HG03378 (cell line): ENCODE measurements at regions not wholly inside any gene's neighbourhood (a gene's known extent, or its start where the extent isn't known, plus 50 kb on each side); places are given as distances from the start of the nearest gene placed in this dataset.
"Not testable (repeated sequence)": the region's sequence is repeated elsewhere in the genome, so short reads cannot be mapped to it uniquely, and the experiment has no call there.

Experiments used
- ATAC-seq: cut with Tn5 transposase; IDR thresholded peaks from one replicate; pipeline ENCODE4 v1.9.1; 2021; ENCODE audit warnings: mild to moderate bottlenecking, moderate library complexity; ENCODE audit not compliant: unreplicated experiment

DNA sequence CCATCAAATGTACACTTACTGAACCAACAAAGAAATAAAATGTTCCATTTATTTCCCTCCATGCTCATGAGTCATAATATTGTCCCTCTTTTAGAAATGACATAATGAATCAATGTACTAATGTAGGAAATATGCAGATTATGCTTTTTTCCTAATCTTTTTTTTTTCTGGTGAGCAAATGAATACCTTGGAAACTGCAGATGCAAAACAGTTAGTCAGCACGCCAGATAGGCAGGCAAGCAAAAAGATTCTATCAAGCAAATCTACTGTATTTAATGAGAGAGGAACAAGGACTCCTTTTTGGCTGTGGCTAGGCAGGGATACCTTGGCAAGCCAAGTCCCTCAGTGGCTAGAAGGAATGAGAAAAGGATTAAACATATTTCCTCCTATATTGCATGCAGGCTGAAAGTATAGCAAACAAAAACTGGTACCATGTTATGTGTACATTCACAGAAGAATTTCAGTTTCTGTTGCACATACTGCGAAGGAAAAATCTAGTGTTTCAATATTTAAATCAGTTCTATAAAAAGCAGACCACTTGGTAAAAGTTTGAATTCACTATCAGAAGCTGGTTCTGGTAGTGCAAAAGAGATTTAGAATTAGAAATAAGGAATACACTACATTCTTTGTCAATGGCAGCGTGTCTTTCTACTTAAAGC is 605.4 kb downstream of the TLE1 start:
- no peak for ATAC-seq

DNA sequence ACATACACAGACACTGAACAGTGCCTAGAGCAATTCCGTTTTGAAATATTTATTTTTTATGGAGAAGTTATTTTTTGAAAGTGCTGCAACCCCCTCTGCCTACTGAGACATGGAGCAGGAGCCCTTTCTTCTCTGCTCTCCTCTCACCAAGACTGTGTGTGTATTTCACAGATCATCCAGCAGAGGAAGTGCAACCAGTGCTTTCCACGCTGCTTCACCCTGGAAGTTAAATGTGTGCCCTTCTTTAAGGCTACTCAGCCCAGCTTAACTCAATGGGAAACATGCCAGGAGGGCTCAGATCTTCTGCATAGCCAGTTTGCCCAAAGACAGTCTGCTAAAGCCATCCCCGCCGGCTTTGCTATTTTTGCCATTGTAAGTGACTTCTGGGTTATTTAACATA is 606.3 kb downstream of the TLE1 start:
- ATAC-seq: no peak

DNA sequence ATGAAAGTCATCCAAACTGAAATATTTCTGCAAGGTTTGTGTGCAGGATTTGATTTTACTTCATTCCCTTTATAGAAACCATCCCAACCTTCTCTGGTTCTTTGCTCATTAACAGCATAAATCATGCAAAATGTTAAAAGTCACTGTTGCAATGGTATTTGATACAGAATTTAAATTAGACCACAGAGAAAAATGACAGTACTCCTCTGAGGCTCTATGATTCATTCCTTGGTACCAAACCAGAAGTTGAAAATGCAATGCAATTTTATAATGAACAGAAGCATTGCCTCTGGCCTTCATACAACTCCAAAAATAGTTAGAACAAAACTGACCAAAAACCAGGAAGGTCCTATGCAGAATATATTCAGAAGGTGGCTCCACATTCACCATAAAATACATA is 607.1 kb downstream of the TLE1 start:
- ATAC-seq: no peak

- no peak for ATAC-seq
These were observed 608.4 kb downstream of the TLE1 start for GRCh38 chr9:81080900-81081299.

GRCh38 chr9:81080185-81080584 is 609.2 kb downstream of the TLE1 start:
- ATAC-seq: no peak

- no peak for ATAC-seq
These were observed 610.3 kb downstream of the TLE1 start for GRCh38 chr9:81079055-81079454.

GRCh38 chr9:81078555-81078954 is 610.8 kb downstream of the TLE1 start:
- ATAC-seq: no peak

DNA sequence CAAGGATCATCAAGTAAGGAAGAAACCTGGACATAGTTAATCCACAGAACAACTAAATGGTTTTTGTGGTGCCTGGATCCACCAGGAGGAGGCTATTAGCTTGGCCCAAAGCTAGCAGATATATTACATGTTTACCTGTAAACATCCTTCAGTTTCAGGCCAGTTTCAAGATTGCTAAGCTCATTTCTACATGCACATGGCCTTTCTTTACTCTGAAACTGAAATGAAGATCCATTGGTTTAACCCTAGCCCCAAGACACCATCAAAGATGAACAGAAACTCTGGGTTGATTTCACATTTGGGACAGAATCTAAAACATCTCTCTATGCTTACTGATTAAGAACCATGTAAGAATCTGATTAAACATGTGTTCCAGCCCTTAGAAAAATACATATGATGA is 611.8 kb downstream of the TLE1 start:
- ATAC-seq: no peak

- no peak for ATAC-seq
These were observed 613.2 kb downstream of the TLE1 start for GRCh38 chr9:81076131-81076530.

DNA sequence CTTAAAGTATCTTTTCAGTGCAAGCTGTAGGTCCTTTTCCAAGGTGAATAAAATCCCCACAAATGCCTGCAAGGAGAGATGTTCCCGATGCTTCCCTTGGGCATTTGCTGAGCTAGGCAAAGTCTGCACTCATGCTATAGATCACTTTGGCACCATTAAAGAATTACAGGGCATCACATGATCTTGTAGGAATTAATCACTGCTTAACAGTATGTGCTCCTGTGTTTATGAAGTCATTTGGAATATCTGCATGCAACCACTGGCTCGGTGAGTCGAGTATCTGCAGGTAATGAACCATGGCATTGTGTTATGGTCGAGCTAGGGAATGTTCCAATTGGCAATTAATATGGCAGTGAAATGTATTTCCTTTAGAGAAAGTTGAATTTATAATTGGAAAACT is 615.1 kb downstream of the TLE1 start:
- no peak for ATAC-seq

DNA sequence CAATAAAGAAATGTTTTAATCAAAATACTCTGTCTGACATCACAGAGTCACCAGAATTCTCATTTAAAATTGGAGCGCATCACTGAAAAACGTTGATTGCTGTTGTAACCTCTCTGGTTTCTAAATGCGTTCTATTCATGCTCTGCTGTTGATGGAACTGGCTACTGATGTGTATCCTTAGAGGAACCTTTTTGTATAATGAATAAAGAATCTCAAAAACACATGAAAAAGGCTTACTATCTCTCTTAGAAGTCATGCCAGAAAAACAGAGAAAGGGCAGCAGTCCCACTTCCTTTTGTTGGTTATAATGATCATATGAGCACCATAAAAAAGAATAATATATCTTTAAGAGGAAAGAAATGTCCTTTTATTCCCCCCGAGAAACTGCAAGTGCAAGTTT is 615.5 kb downstream of the TLE1 start:
- ATAC-seq: no peak

GRCh38 chr9:81072758-81073157 is 616.6 kb downstream of the TLE1 start:
- ATAC-seq: no peak

DNA sequence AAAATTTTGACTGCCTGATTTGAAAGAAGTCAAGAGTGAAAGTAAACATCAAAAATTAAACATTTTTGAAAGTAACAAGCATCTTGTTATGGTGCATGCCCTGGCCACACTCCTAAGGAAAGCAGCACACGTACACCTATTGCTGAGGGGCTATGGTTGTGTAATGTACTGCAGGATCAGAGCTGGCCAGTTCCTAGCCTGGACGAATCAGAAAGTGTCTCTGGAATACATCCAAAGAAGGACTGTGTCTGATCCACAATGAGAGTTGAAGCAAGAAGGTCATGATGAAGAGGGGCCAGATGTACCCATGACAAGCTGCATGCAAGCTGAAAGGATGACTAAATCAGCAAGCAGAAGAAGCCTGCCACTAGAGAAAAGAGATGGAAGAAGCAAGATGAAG is 618.2 kb downstream of the TLE1 start:
- ATAC-seq: no peak

DNA sequence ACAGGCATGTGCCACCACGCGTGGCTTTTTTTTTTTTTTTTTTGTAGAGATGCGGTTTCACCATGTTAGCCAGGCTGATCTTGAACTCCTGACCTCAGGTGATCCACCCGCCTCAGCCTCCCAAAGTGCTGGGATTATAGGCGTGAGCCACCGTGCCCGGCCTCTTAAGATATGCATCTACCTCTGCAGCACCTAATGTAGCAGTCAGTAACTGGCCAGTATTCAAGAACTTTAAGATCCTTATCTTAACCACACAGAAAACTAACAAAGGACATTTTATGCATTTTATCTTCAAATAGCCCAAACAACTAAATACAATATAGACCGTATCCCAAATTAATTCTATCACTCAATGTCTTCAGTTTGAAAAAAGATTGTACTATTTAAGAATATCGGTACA is 618.7 kb downstream of the TLE1 start:
- no peak for ATAC-seq

- ATAC-seq: no peak
These were observed 619.4 kb downstream of the TLE1 start for GRCh38 chr9:81069923-81070322.

GRCh38 chr9:81069038-81069795 is 620.1 kb downstream of the TLE1 start:
- ATAC-seq: no peak

GRCh38 chr9:81062995-81063394 is 626.4 kb downstream of the TLE1 start:
- not testable (repeated sequence) for ATAC-seq

DNA sequence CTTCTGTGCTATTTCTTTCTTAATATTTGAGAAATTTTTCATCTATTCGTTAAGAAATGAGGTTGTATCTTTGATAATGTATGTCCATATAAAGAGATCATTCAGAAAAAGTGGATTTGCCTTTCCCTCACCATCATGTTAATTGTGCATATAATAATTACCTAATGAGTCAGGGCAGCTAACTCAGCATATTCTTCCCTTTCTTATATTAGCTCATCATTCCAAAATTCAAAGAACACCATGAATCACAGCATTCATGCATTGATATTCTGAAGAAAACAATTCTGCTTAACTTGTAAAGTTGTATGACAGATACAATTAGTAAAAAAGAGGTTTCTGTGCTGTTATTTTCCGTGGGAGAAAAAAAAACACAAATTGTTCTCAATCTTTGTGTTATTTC is 630.6 kb downstream of the TLE1 start:
- ATAC-seq: no peak

- no peak for ATAC-seq
These were observed 635.9 kb downstream of the TLE1 start for GRCh38 chr9:81053298-81054025.

DNA sequence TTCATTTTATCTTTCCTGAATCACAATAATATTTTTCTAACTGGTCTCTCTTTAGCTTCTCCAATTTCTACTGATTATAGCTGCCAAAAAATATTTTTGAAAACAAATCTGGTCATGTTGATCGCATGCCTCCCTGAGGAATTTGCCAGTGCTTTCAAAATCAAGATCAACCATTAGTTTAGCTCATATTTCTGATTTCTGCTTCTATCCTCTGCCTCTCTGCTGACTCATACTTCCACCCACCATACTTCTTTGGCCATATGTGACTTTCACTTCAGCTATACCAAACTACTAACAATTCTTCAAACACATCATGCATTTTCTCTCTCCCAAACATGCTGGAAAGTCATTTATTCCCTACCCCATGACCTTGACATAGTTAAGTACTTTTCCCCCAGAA is 636.5 kb downstream of the TLE1 start:
- ATAC-seq: no peak

DNA sequence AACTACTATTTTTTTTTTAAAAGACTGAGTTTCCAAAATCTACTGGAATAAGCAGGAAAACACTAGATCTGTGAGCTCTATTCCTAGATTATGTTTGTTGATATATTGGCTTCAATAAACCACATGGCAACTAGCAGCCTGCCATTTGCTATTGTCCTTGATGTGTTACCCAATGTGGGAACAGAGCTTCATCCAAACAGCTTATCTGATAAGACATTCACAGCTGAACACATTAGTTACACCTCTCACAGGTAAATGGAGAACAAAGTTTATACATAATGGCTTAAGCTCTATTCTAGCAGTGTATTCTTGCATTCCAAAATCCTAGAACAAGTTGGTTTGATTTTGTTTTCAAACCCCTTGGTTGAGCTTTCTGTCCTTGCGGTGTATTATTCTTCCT is 642.1 kb downstream of the TLE1 start:
- ATAC-seq: no peak

GRCh38 chr9:81045658-81046057 is 643.7 kb downstream of the TLE1 start:
- no peak for ATAC-seq
